ENCODE measurements at regions not wholly inside any gene's neighbourhood (a gene's known extent, or its start where the extent isn't known, plus 50 kb on each side); places are given as distances from the start of the nearest gene placed in this dataset.
"Not testable (repeated sequence)": the region's sequence is repeated elsewhere in the genome, so short reads cannot be mapped to it uniquely, and the experiment has no call there.

- DNase-seq, result no peak
Observed at GRCh38 chr3:167100651-167101050, 279.4 kb downstream of the ZBBX start.

GRCh38 chr3:167100200-167100599 is 279.9 kb downstream of the ZBBX start:
- DNase-seq, result no peak

DNA sequence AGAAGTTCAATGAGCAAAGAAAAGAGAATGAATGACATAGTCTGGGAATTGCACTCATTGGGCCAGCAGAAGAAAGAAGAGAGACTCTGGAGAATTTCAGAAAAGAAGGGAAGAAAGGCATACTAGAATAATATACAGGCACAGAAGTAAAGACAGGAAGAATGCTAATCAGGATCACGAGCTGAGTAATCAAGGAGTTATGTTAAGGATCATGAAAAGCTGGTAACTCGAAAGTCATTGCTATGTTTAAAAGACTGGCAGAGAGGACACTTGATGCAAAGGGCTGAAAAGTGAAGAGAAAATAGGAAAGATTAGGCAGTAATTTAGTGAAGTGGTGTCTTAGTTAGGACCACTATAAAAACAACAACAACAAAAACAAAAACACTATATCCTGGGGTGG is 284.1 kb downstream of the ZBBX start:
- no peak for DNase-seq

- no peak for DNase-seq
Observed at GRCh38 chr3:167094632-167095031, 285.5 kb downstream of the ZBBX start.

GRCh38 chr3:167091226-167091625 is 288.9 kb downstream of the ZBBX start:
- DNase-seq, result no peak

DNA sequence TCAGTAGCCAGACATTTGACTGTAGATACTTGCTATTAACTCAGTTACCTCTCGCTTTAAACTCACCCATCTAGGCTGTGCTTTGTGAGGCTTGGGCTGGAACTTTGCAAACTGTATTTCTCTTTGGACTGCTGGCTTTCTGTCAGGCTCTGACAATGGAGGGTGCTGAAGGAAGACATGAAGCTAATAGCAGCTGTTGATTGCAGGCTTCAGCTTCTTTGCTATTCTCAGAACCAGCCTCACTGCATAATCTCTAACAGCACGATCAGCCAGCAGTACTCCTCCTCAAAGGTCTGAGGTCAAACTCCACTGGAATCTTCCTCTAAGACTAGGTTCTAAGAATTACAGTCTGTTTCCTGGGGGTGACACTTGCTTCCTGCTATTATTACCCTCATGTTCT is 295.6 kb downstream of the ZBBX start:
- DNase-seq, result no peak

DNA sequence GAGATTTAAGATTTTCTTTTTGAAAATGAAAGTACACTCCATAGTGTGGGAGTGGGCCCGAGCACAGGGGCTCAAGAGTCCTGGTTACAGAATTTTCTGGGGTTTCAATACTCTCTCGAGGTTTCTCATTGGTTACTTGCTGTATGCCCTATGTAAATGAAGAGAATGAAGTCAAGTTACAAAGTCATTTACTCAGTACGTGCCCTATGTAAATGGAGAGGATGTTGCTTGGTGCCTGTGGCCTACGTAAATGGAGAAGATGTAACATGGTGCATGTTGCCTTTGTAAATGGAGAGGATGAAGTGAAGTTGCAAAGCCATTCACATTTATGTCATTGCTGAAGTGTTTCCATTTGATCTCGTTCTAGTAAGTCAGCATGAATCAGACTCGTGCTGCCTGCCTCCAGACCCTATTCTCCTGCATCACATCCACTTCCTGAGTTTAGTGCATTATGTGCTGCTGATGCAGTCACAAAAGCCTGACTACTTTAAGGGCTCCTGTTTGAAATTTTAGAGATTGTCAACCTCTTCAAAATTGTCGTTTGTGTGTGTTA is 302.0 kb downstream of the ZBBX start:
- no peak for DNase-seq

- DNase-seq, result no peak
Observed at GRCh38 chr3:167067787-167068161, 312.3 kb downstream of the ZBBX start.

- DNase-seq, result no peak
Observed at GRCh38 chr3:167066977-167067786, 312.9 kb downstream of the ZBBX start.

DNA sequence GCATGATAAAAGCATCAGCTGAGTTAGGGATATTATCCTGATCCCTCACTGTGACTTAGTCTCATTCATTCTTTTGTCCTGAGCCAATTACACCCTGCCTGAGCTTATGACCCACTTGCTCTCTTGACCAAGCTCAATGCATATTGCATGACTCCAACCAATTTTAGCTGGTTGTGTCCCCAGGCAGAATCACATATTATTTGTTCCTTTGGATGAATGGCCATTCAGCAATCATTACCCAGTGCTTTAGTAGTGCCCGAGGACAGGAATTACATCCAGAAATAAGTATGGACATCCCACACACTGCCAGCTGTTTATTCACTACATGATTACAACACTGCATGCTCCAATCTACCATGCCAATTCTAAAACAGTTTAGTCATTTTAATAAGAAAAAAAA is 322.5 kb downstream of the ZBBX start:
- DNase-seq, result no peak

GRCh38 chr3:167054926-167055325 is 325.2 kb downstream of the ZBBX start:
- DNase-seq, result no peak

GRCh38 chr3:167051421-167051820 is 328.7 kb downstream of the ZBBX start:
- DNase-seq, result no peak

- no peak for DNase-seq
Observed at GRCh38 chr3:167033866-167034265, 346.2 kb downstream of the ZBBX start.

DNA sequence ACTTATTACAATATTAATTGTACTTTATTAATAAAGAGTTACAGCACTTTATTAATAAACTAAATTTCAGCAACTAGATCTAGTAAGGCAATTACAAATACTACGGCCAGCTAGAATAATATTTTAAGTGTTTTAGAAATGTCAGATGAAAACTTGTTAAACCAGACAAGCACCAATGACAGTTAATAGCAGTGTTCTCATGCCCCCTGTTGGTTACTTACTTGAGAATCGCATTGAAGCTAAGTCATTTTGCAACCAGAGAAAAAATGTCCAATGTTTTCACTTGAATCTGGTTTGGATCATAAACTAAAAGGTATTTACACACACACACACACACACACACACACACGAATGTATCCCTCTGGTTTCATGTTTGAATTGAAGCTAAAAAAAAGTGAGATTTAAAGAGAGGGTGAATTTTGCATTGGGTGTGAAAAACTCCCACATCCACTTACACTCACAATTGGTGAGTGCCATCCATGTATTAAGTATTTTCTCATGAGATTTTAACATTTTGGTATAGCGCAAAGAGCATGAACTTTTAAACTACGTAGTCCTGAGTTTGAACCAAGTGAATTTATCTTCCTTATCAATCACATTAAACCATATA is 347.7 kb downstream of the ZBBX start:
- DNase-seq, result no peak

- DNase-seq, result no peak
Observed at GRCh38 chr3:167031364-167032049, 348.6 kb downstream of the ZBBX start.

DNA sequence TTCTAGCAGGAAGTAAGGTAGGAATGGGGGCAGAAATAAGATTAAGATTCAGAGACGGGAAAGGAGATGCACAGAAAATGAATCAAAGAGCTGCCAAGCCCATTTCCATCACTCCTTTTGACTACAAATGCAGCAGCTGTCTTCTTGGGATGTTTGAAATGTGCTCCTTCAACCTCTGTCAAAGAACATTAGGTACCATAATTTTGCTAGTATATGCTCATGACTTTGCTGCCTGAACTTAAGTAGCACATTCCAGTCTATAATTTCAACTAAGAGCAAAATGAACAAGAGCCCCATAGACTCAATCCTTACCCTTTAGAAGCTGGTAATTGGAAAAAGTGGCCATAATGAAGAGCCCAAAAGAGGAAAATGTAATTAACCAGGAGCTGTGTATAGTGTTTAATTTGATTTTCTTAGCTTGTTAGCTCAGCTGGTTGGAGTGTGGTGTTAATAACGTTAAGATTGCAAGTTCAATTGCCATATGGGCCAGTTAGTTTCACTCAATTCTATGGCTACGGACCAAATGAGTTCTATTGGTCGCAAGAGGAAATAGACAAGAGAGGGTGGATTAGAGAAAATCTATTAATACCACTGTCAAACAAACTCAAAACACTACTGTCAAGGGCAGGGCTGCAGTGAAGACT is 349.9 kb downstream of the ZBBX start:
- DNase-seq, result no peak

GRCh38 chr3:167019503-167019902 is 360.6 kb downstream of the ZBBX start:
- not testable (repeated sequence) for DNase-seq

DNA sequence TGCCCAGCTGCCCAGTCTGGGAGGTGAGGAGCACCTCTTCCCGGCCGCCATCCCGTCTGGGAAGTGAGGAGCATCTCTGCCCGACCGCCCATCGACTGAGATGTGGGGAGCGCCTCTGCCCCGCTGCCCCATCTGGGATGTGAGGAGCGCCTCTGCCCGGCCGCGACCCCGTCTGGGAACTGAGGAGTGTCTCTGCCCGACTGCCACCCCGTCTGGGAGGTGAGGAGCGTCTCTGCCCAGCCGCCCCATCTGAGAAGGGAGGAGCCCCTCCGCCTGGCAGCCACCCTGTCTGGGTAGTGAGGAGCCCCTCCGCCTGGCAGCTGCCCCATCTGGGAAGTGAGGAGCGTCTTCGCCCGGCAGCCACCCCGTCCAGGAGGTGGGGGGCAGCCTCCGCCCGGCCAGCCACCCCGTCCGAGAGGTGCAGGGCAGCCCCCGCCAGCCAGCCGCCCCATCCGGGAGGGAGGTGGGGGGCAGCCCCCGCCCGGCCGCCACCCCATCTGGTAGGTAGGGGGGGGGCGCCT is 361.4 kb downstream of the ZBBX start:
- DNase-seq, result not testable (repeated sequence)

DNA sequence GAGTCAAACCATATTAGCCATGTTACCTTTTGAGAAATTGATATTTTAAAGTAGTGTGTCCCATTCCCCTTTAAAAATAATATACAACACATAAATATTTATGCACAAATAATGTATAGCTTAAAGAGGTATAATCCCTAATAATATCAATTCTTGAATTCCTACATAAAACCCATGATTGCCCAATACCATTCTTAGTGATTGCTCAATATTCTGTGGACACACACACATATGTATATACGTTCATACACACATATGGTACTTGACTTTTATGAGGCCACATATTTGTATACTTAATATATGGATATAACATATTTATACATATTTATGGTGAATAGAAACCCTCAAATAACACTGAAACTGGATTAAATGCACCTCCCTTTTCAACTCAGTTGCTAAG is 367.4 kb downstream of the ZBBX start:
- no peak for DNase-seq

DNA sequence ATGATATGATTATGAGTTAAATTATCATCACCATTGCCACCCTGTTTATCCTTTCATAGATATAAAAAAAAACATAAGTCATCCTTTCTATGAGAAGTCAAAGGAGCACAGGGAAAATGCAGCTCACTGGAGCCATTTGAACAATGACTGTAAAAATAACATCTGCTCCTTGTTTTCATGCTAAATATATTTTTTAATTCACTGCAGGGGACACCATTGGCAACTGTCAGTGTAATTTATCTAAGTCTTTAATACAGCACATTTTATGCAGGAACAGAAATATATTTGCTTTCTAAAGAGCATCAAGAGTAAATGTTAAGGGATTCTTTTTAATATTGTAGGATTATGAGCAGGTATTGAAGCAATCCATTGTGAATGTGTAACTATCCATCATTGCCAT is 371.3 kb downstream of the ZBBX start:
- DNase-seq, result no peak

DNA sequence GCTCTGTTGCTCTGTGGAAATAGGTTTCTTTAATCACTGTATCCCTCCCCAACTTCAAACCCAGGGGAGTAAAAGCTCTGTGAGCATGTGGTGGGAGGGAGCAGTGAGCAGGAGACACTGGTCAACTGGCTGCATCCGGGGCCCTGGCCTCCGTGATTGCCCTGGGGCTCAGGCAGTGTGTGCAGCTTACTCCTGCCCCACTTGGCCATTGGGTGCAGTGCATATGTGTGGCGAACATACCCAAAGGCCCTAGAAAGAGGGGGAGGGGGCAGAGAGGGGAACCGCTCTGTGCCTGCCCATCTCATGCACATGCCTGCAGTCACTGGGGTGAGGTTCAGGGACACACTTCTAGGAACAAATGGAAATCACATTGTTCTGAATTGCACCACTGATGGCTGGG is 378.7 kb downstream of the ZBBX start:
- no peak for DNase-seq

- DNase-seq, result no peak
Observed at GRCh38 chr3:166993015-166993630, 387.0 kb downstream of the ZBBX start.

- DNase-seq, result no peak
Observed at GRCh38 chr3:166986000-166986399, 394.1 kb downstream of the ZBBX start.
